GM12878 (cell line): ENCODE measurements at regions not wholly inside any gene's neighbourhood (a gene's known extent, or its start where the extent isn't known, plus 50 kb on each side); places are given as distances from the start of the nearest gene placed in this dataset.

Experiments used
- ATAC-seq: fragments of 200-7000 bp; cut with Tn5 transposase; 3 replicates; pipeline ENCODE4 v1.9.1; 2020; ENCODE audit warnings: mild to moderate bottlenecking, moderate library complexity
- BruUV-seq: library from RNA; stranded (reverse); fragments of 400-500 nt; replicated peaks from 2 replicates; lab custom pipeline; 2021; lab: Mats Ljungman, UMichigan
- CTCF ChIA-PET: fragments of 300-600 bp; sonication (Branson Sonifier 250); formaldehyde crosslinking; extraction: SDS; loops from one replicate; lab custom pipeline; 2021; ENCODE audit warnings: inconsistent platforms; lab: Yijun Ruan, JAX
- POLR2A ChIA-PET: fragments of 350-600 bp; formaldehyde crosslinking; extraction: SDS; loops from one replicate; lab custom pipeline; 2021; ENCODE audit warnings: inconsistent platforms; lab: Charles Lee
- RAD21 ChIA-PET: fragments of 300-600 bp; sonication (Branson Sonifier 250); formaldehyde crosslinking; loops from one replicate; lab custom pipeline; 2023; ENCODE audit warnings: antibody characterized with exemption; ENCODE audit not compliant: unreplicated experiment; lab: Charles Lee
- SMC1A ChIA-PET: fragments of 300-600 bp; sonication (Branson Sonifier 250); formaldehyde crosslinking; loops from one replicate; lab custom pipeline; 2023; ENCODE audit not compliant: unreplicated experiment, uncharacterized antibody; lab: Charles Lee
- DNase-seq: peaks from one replicate; pipeline ENCODE4 v3.0.0-alpha.2; 2011; ENCODE audit warnings: low read depth, low spot score
- FAIRE-seq: peaks from 3 replicates; lab custom pipeline; 2011; peaks lifted over from hg19 to GRCh38; lab: Jason Lieb, UNC
- H2AFZ ChIP-seq: 2 replicates; pipeline ENCODE4 v1.6.0; 2011; ENCODE audit warnings: low read depth, low read length, control low read depth; ENCODE audit not compliant: control insufficient read depth
- H3K27ac ChIP-seq: 2 replicates; pipeline ENCODE4 v1.5.1; 2011; ENCODE audit warnings: control low read depth; ENCODE audit not compliant: control insufficient read depth, insufficient read depth
- H3K27me3 ChIP-seq, 2 experiments: replicated peaks in 1 of 2; 2 replicates each; pipeline versions ENCODE4 v1.6.0 to v1.6.1; 2011; ENCODE audit warnings: low read length in 1 of 2; ENCODE audit not compliant: control insufficient read depth in 2 of 2, insufficient read depth in 2 of 2
- H3K36me3 ChIP-seq, 2 experiments: 2 replicates each; pipeline ENCODE4 v1.5.1; 2011; ENCODE audit warnings: low read length in 1 of 2; ENCODE audit not compliant: control insufficient read depth in 2 of 2, insufficient read depth in 2 of 2
- H3K4me1 ChIP-seq: 2 replicates; pipeline ENCODE4 v1.6.1; 2011; ENCODE audit warnings: mild to moderate bottlenecking, low read length, moderate library complexity, mixed read lengths; ENCODE audit not compliant: control insufficient read depth, insufficient read depth
- H3K4me2 ChIP-seq: 2 replicates; pipeline ENCODE4 v1.6.0; 2011; ENCODE audit warnings: control low read depth; ENCODE audit not compliant: control insufficient read depth, insufficient read depth
- H3K4me3 ChIP-seq: fragments of 200-600 bp; sonication (generic); 2 replicates; pipeline ENCODE4 v1.5.1; 2016
- H3K79me2 ChIP-seq: 2 replicates; pipeline ENCODE4 v1.6.0; 2011; ENCODE audit warnings: low read length; ENCODE audit not compliant: control insufficient read depth, insufficient read depth
- H3K9ac ChIP-seq: 2 replicates; pipeline ENCODE4 v1.8.0; 2011; ENCODE audit warnings: low read length, control low read depth, mixed read lengths; ENCODE audit not compliant: control insufficient read depth, insufficient read depth
- H3K9me3 ChIP-seq: replicated peaks from 3 replicates; pipeline ENCODE4 v1.5.1; 2011; ENCODE audit warnings: mild to moderate bottlenecking, low read length; ENCODE audit not compliant: control insufficient read depth, insufficient read depth
- H4K20me1 ChIP-seq: 2 replicates; pipeline ENCODE4 v1.6.0; 2011; ENCODE audit not compliant: control insufficient read depth, insufficient read depth
- MEF2B ChIP-seq: fragments of 450-650 bp; IDR thresholded peaks from 2 replicates; pipeline ENCODE4 v1.6.1; 2018; ENCODE audit warnings: mild to moderate bottlenecking, moderate library complexity; ENCODE audit not compliant: partially characterized antibody, poor library complexity, severe bottlenecking
- POU2F2 ChIP-seq: IDR thresholded peaks from 3 replicates; pipeline ENCODE4 v1.6.1; 2011; ENCODE audit warnings: low read depth, mild to moderate bottlenecking, low read length, borderline replicate concordance
- SUPT20H ChIP-seq: IDR thresholded peaks from 2 replicates; pipeline ENCODE4 v1.6.1; 2011; ENCODE audit warnings: low read depth, mild to moderate bottlenecking, low read length, moderate library complexity, borderline replicate concordance; ENCODE audit not compliant: control insufficient read depth
- WGBS: methylation state at CpG from one replicate; pipeline ENCODE4 v1.1.6; 2016; ENCODE audit warnings: low lambda C conversion rate; ENCODE audit not compliant: insufficient replicate concordance, insufficient coverage; ENCODE audit errors: missing lambda C conversion rate; 5-methylcytosine and 5-hydroxymethylcytosine counted together
- in situ Hi-C: fragments of 300-500 bp; cut with MboI; formaldehyde crosslinking; loops from 9 replicates; pipeline ENCODE4 v1.14.3; 2018; ENCODE audit warnings: mixed read lengths
- intact Hi-C: fragments of 100-400 bp; cut with micrococcal nuclease; formaldehyde crosslinking; loops from one replicate; pipeline ENCODE4 v1.14.2; 2022; ENCODE audit not compliant: unreplicated experiment

DNA sequence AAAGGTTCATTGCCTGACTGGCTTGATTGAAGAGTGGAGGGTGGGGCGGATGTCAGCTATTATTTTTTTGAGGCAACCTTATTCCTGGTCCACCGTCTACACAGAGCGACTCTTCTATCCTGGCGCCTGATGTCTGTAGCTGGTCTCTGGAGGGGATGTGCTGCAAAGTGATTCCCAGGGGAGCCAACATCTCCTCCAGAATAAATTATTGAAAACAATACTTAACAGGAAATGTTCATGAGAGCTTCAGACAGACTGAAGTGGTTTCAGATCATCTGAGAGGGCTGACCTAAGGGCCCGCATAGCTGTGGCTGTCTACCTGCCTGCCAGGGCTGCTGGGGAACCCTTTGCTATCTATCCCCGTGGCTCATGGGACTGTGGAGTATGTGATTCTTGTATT is 66.7 kb downstream of the TEX35 start:
- CTCF ChIA-PET: interaction anchor here (0.7 to 1.5 kb wide), 3 partner anchors 26 to 36 kb away, joined by 4 to 6 read pairs (median 5); no protein-coding TSS in a partner anchor
- 6% methylated on average over 6 of the region's 6 CpGs for WGBS
- peak overlapping the region; percentile 37; the same call in 1 of the 2 replicates for H3K9ac ChIP-seq
- no peaks in the 10 kb centered on the region for H3K79me2 ChIP-seq
- H3K4me1 ChIP-seq: peaks cover 75% of the 10 kb centered on the region
- intact Hi-C loops: no loop called here
- DNase-seq (peak; percentile 33), FAIRE-seq (no peak), ATAC-seq (peak; percentile 73)
- H3K36me3 ChIP-seq: no peaks in the 10 kb centered on the region
- H3K9me3 ChIP-seq: no peaks in the 10 kb centered on the region
- TF ChIP-seq MEF2B (peak; percentile 60), SUPT20H (no peak)
- POLR2A ChIA-PET: no interaction called here
- RAD21 ChIA-PET: interaction anchor here (0.7 to 1.1 kb wide), 2 partner anchors 37 to 123 kb away, joined by 3 read pairs; no protein-coding TSS in a partner anchor
- peak overlapping the region; percentile 28 for H2AFZ ChIP-seq
- BruUV-seq: no TSS peak
- peak overlapping the region; percentile 38 for H3K27ac ChIP-seq
- H4K20me1 ChIP-seq: no peaks in the 10 kb centered on the region
- peak overlapping the region; percentile 10; the same call in 1 of the 2 replicates for H3K4me3 ChIP-seq
- in situ Hi-C loops: no loop called here
- peak overlapping the region; percentile 78 for H3K4me2 ChIP-seq
- SMC1A ChIA-PET: interaction anchor here (0.8 to 8.9 kb wide), 6 partner anchors 9 to 81 kb away, joined by 3 to 77 read pairs (median 4); no protein-coding TSS in a partner anchor
- no peaks in the 10 kb centered on the region for H3K27me3 ChIP-seq

DNA sequence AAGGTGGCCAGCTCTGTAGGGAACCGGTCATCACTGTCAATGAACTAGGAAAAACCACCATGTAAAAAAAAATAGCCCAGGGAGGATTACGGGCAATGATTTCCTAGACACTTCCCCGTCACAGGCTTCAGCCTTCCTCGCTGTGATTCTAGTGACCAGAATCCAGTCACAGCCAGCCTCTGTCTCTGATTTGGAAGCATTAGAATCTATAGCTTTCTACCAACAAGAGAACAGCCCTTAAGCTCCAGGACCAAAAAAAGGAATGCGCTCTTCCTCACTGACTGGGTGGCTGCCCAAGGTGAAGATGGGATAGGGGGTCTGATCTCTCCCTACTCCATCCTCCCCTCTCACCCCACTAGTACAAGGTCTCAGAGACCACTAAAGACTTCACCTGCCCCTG is 67.2 kb downstream of the TEX35 start:
- CTCF ChIA-PET: interaction anchor here (0.7 to 1.5 kb wide), 5 partner anchors 8 to 174 kb away, joined by 3 to 6 read pairs (median 4); no protein-coding TSS in a partner anchor
- Histone ChIP-seq H3K27me3 (no peaks in the 10 kb centered on the region), H3K4me3 (no peak overlapping the region), H3K9me3 (no peaks in the 10 kb centered on the region), H3K27ac (peak overlapping the region; percentile 38; the same call in 1 of the 2 replicates), H2AFZ (peak overlapping the region; percentile 28; the same call in 1 of the 2 replicates), H3K9ac (peak overlapping the region; percentile 16; the same call in 1 of the 2 replicates), H3K4me1 (peaks cover 75% of the 10 kb centered on the region), H3K4me2 (peak overlapping the region; percentile 78), H4K20me1 (no peaks in the 10 kb centered on the region), H3K36me3 (no peaks in the 10 kb centered on the region), H3K79me2 (no peaks in the 10 kb centered on the region)
- TF ChIP-seq POU2F2: no peak
- POLR2A ChIA-PET: interaction anchor here (1.4 kb wide), 1 partner anchor 84 kb away, joined by 3 read pairs; no protein-coding TSS in a partner anchor
- intact Hi-C loops (no loop called here), in situ Hi-C loops (no loop called here)
- RAD21 ChIA-PET: interaction anchor here (1.1 to 1.9 kb wide), 3 partner anchors 26 to 37 kb away, joined by 3 to 17 read pairs (median 3); no protein-coding TSS in a partner anchor
- no peak for FAIRE-seq
- SMC1A ChIA-PET: interaction anchor here (0.6 to 8.9 kb wide), 9 partner anchors 8 to 595 kb away, joined by 3 to 77 read pairs (median 4); no protein-coding TSS in a partner anchor
- no peak for ATAC-seq
- no peak for DNase-seq
- no TSS peak for BruUV-seq
- 74% methylated on average over 5 of the region's 5 CpGs for WGBS
